LNCaP clone FGC (cell line): ENCODE measurements at regions not wholly inside any gene's neighbourhood (a gene's known extent, or its start where the extent isn't known, plus 50 kb on each side); places are given as distances from the start of the nearest gene placed in this dataset.

Experiments
- DNase-seq: peaks from one replicate; pipeline ENCODE4 v3.0.0-alpha.2; 2011; ENCODE audit warnings: low read depth
- H3K4me3 ChIP-seq: 2 replicates; pipeline ENCODE4 v1.5.1; 2011; ENCODE audit warnings: mild to moderate bottlenecking, low read depth, low read length, control low read depth
- TF ChIP-seq, protein P1 (sequence below): IDR thresholded peaks from 2 replicates; pipeline ENCODE4 v1.5.1; 2012; ENCODE audit warnings: mild to moderate bottlenecking; ENCODE audit not compliant: control insufficient read depth, insufficient read depth; ENCODE audit errors: extremely low read depth

- TF ChIP-seq, protein P1, sequence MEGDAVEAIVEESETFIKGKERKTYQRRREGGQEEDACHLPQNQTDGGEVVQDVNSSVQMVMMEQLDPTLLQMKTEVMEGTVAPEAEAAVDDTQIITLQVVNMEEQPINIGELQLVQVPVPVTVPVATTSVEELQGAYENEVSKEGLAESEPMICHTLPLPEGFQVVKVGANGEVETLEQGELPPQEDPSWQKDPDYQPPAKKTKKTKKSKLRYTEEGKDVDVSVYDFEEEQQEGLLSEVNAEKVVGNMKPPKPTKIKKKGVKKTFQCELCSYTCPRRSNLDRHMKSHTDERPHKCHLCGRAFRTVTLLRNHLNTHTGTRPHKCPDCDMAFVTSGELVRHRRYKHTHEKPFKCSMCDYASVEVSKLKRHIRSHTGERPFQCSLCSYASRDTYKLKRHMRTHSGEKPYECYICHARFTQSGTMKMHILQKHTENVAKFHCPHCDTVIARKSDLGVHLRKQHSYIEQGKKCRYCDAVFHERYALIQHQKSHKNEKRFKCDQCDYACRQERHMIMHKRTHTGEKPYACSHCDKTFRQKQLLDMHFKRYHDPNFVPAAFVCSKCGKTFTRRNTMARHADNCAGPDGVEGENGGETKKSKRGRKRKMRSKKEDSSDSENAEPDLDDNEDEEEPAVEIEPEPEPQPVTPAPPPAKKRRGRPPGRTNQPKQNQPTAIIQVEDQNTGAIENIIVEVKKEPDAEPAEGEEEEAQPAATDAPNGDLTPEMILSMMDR = no peak
- no peak overlapping the region for H3K4me3 ChIP-seq
- no peak for DNase-seq
Observed at GRCh38 chr15:38072007-38072347, 137.5 kb downstream of the TMCO5A start.

DNA sequence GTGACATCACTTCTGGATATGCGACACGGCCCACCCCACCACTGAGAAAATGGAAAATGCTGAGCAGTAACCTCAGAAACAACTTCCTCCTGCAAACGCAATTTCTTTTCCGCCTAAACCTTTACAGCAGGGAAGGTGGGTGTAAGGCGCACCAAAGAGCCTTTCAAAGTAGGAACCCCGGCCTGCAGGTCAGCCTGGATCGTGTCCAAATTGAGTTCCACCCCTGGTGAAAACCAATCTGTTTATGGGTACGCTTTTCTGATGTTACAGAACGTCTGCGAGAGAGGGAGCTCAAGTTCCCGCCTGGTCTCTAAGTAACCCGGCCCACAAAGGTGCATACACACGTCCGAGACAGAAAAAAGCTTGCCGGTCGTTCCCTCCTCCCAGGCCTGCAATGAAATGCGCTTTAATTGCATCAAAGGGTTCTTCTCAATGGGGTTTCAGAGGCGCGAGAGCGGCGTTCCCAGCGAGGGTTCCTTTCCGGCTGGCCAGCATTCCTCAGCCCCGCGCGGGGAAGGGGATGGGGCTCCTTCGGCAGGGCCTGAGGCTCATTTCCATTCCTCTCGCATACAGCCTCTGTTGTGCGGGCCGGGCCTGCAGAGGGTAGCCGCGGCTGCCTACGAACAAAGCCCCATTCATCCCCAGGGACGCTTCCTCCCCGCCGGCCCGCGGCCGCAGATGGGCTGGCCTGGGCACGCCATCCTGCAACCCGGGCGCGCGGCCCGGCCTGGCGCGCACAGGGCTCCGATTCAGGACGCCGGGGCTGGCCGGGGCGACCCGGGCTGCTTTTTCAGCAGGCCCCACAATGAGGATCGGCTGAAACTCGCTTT is 138.1 kb downstream of the TMCO5A start:
- DNase-seq = no peak
- H3K4me3 ChIP-seq = peak overlapping the region; percentile 17

GRCh38 chr15:38073178-38073946 is 138.9 kb downstream of the TMCO5A start:
- no peak for DNase-seq
- no peak overlapping the region for H3K4me3 ChIP-seq
- TF ChIP-seq, protein P1 = no peak

More for the DNA sequence above, 138.1 kb downstream of the TMCO5A start:
- TF ChIP-seq, protein P1 = 0 out of 2 replicates have a peak, but pooled peaks have one; percentile 9

DNA sequence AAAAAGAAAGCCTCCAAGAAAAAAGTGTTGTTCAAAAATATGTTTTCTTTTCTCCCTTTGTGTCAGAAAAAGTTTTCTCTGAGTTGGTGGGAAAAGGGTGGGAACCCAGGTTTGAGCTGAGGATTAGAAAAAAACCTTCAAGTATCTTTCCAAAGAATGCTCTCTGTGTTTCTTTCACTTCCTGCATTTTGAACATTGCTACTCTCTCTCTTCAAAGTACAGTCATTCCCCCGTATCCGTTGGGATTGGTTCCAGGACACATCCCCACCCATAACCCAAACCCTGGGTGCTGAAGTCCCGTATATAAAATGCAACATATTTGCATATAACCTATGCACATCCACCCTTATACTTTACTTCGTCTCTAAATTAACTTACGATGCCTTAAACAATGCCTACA is 139.6 kb downstream of the TMCO5A start:
- TF ChIP-seq, protein P1 = no peak
- DNase-seq = no peak
- no peak overlapping the region for H3K4me3 ChIP-seq

- TF ChIP-seq, protein P1 = no peak
- no peak for DNase-seq
- H3K4me3 ChIP-seq = no peak overlapping the region
Observed at GRCh38 chr15:38075466-38075865, 141.0 kb downstream of the TMCO5A start.

GRCh38 chr15:38076786-38077185 is 142.3 kb downstream of the TMCO5A start:
- TF ChIP-seq, protein P1 = no peak
- H3K4me3 ChIP-seq = no peak overlapping the region
- no peak for DNase-seq
